NCI-H1436 (cell line): ENCODE measurements at regions not wholly inside any gene's neighbourhood (a gene's known extent, or its start where the extent isn't known, plus 50 kb on each side); places are given as distances from the start of the nearest gene placed in this dataset.
"Not testable (repeated sequence)": the region's sequence is repeated elsewhere in the genome, so short reads cannot be mapped to it uniquely, and the experiment has no call there.

Experiments
- DNase-seq: peaks from one replicate; lab custom pipeline; 2025; lab: John Stamatoyannopoulos, UW

GRCh38 chr2:199216253-199216652, 241.5 kb downstream of the SATB2 start:
- DNase-seq = no peak

DNA sequence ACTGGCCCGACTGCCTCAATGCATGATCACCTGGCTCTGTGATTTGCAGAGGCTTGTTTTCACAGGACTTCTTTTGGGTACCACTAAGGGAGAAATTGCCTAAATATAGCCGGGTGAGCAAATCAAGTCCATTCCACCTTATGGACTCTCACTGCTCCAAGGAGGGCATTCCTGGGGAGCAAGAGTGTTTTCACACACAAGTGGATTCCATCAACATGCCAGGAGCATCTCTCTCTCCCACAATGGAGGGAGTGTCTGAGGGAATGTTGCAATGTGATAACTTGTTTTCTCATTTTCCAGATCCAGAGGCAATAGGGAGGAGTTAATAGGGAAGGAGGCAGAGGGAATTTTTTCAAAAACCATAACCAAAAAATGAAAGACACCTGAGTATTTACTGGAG, 250.7 kb downstream of the SATB2 start:
- no peak for DNase-seq

- DNase-seq = no peak
Measured at GRCh38 chr2:199206536-199206935, 251.2 kb downstream of the SATB2 start.

- DNase-seq = no peak
Measured at GRCh38 chr2:199202964-199203363, 254.8 kb downstream of the SATB2 start.

GRCh38 chr2:199201539-199201938, 256.2 kb downstream of the SATB2 start:
- DNase-seq = no peak

GRCh38 chr2:199199797-199200196, 257.9 kb downstream of the SATB2 start:
- no peak for DNase-seq

DNA sequence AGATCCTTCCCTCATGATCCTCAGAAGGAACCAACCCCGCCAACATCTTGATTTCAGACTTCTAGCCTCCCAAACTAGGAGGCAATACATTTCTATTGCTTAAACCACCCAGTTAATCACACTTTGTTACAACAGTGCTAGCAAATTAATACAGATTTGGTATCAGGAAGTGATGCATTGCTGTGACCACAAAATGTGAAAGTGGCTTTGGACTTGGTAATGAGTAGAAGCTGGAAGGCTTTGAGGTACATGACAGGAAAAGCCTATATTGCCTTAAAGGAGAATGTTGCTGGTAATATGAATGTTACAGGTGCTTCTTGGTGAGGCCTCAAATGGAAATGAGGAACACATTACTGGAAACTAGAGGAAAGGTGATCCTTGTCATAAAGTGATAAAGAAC, 260.3 kb downstream of the SATB2 start:
- no peak for DNase-seq

DNA sequence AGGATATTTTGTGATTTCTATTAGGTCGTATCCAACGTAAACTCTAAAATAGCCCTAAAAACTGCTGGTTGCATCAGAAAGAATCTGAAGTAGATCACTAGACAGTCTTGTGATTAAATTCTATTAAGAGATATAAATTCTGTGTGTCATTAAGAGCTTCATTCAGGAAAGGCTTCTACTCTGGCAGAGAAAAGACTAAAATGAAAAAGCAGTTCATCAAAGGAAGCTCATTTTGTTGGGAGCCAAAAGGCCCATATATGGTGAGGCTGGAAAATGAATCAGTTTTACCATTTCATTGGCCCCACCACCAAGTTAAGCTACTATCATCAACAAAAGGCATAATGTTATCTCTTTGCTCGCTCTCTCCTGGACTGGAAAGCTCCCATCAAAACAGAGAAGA, 261.1 kb downstream of the SATB2 start:
- DNase-seq = no peak

DNA sequence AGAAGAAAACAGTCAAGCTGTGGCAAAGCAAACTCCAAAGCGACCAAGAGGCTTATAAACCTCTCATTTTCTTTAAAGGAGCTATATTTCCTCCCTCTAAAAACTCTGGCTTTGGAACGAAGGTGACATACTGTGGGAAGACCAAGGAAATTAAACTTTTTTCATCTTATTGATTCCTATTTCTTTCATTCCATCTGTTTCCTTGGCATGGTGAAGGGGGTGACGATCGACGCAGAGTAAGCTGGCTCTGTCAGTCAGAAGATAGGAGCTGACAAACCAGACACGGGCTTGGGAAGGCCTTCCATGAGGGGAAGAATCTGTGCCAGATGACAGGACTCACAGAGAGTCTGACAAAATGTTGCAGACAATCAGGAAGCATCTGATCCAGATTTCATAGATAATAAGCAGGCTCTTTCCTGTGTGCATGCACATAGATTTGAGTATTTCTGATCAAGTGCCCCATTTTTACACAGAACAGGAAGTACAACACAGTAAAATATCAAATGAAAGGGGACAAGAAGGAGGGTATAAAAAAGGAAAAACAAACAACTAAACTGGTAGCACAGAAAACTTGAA, 261.7 kb downstream of the SATB2 start:
- no peak for DNase-seq

DNA sequence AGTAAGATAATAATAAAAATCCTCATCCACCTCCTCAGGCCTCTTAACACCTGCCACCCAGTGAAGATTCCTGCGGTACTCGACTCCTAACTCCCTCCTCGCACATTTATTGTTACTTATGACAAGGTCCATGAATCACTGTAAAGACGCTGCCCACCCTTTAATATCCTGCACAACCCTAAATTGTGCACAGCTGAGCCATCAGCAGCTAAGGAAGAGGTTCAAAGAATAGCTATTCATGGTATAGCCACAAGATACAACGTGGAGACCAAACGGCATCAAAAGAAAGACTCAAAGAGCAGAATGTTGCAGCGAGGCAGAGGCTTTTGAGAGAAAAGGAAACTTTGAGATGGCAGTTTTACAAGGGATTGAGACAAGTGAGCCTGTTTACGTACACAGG, 266.3 kb downstream of the SATB2 start:
- no peak for DNase-seq

DNA sequence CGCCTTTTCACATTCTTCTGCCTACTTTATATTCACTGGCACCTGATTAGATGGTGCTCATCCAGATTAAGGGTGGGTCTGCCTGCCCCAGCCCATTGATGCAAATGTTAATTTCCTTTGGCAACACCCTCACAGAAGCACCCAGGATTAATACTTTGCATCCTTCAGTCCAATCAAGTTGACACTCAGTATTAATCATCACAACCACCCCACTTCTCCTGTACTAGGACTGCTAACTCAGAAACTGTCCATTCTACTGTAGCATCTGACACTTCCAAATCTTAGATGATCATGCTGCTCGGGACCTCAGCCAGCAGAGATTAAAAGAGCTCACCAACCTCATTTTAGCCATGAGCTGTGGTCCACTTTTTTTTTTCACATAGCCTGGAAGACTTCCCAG, 268.5 kb downstream of the SATB2 start:
- no peak for DNase-seq

DNA sequence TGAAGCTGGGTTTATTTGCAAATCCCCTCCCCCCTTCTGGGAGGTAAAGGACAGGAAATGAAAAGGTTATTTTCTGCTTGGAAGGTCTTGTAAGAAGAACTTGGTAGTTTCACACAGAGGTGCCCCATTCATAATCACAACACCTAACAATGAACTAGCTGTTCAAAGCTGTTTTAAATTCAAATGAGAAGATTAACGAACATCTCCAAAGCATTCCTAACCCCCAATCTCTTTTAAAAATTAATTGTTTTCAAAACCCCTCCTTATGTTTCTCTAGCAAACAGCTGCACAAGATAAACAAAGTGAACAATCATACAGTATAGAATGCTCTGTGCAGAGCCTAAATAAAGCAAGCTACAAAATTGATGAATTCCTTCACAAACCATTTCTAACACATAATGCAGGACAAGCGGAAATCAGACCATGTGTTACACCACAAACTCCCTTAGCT, 271.4 kb downstream of the SATB2 start:
- no peak for DNase-seq

- DNase-seq = not testable (repeated sequence)
Measured at GRCh38 chr2:199185174-199185573, 272.6 kb downstream of the SATB2 start.

GRCh38 chr2:199163613-199164458, 293.9 kb downstream of the SATB2 start:
- DNase-seq = no peak

DNA sequence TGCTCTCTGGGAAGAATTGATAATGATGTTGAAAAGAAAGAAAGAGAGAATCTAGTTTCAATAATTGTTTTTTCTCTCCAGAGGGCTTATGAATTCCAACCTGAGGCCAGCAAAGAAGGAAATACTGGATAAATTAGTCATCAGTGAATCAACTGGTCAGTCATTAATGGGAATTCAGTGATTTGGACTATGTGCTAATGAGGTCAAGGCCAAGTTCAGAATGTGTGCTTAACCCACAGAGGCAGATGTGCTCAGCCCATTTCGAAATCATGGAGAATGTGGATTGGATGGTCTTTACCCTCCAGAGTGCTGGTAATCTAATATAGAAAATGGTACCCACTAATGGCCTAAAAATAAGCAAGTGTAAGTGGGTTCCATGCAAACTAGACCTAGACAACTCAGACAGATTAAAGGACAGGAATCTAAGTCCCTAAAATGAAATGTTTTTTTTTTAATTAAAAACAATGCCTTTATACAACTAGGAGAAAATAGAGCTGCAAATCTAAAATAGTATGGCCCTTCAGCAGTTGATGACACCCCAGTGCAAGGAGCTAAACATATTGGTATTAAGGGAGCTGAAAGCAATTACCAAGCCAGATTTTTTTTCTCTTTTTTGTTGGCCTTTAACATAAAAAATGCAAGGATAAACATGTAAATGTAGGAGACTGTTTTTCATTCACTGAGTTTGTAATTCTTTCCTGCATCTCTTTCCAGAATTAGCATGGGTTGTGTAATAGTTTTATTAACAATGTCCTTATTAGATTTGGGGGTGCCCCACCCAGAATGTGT, 296.9 kb downstream of the SATB2 start:
- no peak for DNase-seq

GRCh38 chr2:199160081-199160480, 297.7 kb downstream of the SATB2 start:
- DNase-seq = no peak

- no peak for DNase-seq
Measured at GRCh38 chr2:199148076-199148845, 309.5 kb downstream of the SATB2 start.

DNA sequence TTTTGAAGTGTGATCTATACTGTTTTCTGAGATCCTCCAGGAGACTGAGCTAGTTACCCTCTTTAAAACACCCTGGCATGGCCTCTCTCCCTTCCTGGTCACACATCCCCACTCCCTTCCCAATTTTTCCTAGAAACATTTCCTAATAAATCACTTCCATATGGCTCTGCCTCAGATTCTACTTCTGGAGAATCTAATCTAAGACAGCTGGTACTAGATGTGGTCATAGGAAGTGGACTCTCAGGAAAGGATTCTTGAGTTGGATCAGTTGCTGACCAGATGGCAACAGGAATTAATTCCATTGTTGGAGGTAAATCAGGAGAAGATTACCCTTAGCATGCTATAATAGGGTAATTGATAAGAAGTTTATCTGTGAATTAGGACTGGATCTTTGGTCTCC, 310.5 kb downstream of the SATB2 start:
- no peak for DNase-seq

DNA sequence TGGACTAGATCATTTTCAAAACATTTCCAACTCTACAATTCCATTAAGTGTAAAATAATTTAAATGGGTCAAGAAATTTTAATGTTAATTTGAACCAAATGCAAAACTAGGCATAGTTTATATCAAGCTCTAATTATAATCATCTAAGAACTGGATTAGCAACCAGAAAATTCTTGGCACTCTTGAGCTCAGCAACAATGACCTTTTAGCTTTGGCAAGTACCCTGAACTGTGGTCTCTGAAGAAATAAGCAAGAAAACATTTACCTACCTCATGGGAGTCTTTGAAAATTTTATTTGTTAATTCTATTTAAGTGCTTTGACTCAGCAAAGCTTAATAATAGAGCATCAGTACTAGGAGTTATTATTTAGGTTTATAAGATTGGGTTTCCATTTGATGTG, 313.2 kb downstream of the SATB2 start:
- no peak for DNase-seq

GRCh38 chr2:199144036-199144435, 313.7 kb downstream of the SATB2 start:
- DNase-seq = no peak

DNA sequence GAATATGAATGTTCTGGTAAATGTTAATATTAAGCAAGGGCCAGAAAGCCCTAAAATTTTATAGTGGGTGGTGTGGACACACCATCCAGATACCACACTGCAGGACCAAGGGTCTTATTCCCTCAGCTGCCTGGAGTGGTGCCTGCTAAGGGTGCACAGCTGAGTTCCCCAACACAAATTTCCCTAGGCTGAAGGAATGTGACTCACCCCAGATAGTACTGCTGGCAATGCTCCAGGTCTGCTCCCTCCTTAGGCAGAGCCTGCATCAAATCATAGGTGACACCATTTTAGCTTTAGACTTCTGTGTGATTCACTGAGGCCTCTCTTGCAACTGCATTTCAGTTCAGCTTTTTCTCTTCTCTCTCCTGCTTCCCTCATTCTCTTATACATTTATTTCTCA, 321.1 kb downstream of the SATB2 start:
- DNase-seq = no peak

GRCh38 chr2:199136242-199136641, 321.5 kb downstream of the SATB2 start:
- no peak for DNase-seq
